ENCODE measurements at regions not wholly inside any gene's neighbourhood (a gene's known extent, or its start where the extent isn't known, plus 50 kb on each side); places are given as distances from the start of the nearest gene placed in this dataset.

- TF ChIP-seq ZNF18 (CRISPR knock-in tag; IDR thresholded peaks at IDR 0.05; ENCODE audit: insufficient replicate concordance) = no peak
- TF ChIP-seq CEBPB (IDR thresholded peaks at IDR 0.05; ENCODE audit: borderline replicate concordance, low read depth, low read length) = no peak
- TF ChIP-seq CC2D1A (CRISPR knock-in tag; IDR thresholded peaks at IDR 0.05) = no peak
- TF ChIP-seq ZBTB7A (CRISPR knock-in tag; IDR thresholded peaks at IDR 0.05) = peak; percentile 53; the same call in 1 of the 2 replicates
- TF ChIP-seq ZNF234 (CRISPR knock-in tag; conservative IDR thresholded peaks at IDR 0.05) = no peak
- TF ChIP-seq THYN1 (CRISPR knock-in tag; IDR thresholded peaks at IDR 0.05; ENCODE audit: borderline replicate concordance, low read depth) = no peak
- TF ChIP-seq, protein P1, sequence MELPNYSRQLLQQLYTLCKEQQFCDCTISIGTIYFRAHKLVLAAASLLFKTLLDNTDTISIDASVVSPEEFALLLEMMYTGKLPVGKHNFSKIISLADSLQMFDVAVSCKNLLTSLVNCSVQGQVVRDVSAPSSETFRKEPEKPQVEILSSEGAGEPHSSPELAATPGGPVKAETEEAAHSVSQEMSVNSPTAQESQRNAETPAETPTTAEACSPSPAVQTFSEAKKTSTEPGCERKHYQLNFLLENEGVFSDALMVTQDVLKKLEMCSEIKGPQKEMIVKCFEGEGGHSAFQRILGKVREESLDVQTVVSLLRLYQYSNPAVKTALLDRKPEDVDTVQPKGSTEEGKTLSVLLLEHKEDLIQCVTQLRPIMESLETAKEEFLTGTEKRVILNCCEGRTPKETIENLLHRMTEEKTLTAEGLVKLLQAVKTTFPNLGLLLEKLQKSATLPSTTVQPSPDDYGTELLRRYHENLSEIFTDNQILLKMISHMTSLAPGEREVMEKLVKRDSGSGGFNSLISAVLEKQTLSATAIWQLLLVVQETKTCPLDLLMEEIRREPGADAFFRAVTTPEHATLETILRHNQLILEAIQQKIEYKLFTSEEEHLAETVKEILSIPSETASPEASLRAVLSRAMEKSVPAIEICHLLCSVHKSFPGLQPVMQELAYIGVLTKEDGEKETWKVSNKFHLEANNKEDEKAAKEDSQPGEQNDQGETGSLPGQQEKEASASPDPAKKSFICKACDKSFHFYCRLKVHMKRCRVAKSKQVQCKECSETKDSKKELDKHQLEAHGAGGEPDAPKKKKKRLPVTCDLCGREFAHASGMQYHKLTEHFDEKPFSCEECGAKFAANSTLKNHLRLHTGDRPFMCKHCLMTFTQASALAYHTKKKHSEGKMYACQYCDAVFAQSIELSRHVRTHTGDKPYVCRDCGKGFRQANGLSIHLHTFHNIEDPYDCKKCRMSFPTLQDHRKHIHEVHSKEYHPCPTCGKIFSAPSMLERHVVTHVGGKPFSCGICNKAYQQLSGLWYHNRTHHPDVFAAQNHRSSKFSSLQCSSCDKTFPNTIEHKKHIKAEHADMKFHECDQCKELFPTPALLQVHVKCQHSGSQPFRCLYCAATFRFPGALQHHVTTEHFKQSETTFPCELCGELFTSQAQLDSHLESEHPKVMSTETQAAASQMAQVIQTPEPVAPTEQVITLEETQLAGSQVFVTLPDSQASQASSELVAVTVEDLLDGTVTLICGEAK (IDR thresholded peaks at IDR 0.05) = no peak
- TF ChIP-seq, protein P1 (CRISPR knock-in tag; IDR thresholded peaks at IDR 0.05) = peak; percentile 42; the same call in 1 of the 2 replicates
- TF ChIP-seq CREBL2 (CRISPR knock-in tag; IDR thresholded peaks at IDR 0.05; ENCODE audit: borderline replicate concordance) = no peak
- no peak for TF ChIP-seq SNAPC4 (CRISPR knock-in tag; IDR thresholded peaks at IDR 0.05)
- TF ChIP-seq, protein P2, sequence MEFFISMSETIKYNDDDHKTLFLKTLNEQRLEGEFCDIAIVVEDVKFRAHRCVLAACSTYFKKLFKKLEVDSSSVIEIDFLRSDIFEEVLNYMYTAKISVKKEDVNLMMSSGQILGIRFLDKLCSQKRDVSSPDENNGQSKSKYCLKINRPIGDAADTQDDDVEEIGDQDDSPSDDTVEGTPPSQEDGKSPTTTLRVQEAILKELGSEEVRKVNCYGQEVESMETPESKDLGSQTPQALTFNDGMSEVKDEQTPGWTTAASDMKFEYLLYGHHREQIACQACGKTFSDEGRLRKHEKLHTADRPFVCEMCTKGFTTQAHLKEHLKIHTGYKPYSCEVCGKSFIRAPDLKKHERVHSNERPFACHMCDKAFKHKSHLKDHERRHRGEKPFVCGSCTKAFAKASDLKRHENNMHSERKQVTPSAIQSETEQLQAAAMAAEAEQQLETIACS (CRISPR knock-in tag; IDR thresholded peaks at IDR 0.05) = no peak
These were observed 58.3 kb upstream of the CIBAR2 start (continued) for GRCh38 chr16:85170590-85171003.
